ENCODE measurements at regions not wholly inside any gene's neighbourhood (a gene's known extent, or its start where the extent isn't known, plus 50 kb on each side); places are given as distances from the start of the nearest gene placed in this dataset.
"Not testable (repeated sequence)": the region's sequence is repeated elsewhere in the genome, so short reads cannot be mapped to it uniquely, and the experiment has no call there.

- DNase-seq = no peak
Observed at GRCh38 chr2:16249246-16250055, 309.1 kb downstream of the MYCN start.

- no peak for DNase-seq
Observed at GRCh38 chr2:16248571-16249105, 308.3 kb downstream of the MYCN start.

- no peak for DNase-seq
Observed at GRCh38 chr2:16247326-16248122, 307.2 kb downstream of the MYCN start.

GRCh38 chr2:16246911-16247310, 306.6 kb downstream of the MYCN start:
- DNase-seq = no peak

DNA sequence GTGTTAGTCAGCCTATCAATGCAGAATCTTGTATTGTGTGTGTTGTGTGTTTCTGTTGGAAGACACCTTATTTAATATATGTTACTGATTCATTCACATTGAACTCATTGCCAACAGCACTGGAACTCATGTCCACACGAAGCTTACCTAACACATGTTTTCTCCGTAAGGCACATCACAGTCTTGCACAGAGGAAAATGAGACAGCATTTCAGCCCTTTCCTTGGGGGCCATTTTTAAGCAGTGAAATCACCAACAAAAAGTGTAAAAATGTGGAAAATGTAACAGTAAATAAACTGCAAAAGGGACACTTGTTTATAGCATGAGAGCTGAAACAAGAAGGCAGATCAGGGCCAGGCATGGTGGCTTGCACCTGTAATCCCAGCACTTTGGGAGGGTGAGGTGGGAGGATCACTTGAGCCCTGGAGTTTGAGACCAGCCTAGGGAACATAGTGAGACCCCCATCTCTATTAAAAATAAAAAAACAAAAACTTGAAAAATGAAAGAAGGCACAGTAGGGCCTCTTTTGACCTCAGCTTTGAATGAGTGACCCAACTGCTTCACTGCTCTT, 306.0 kb downstream of the MYCN start:
- DNase-seq = no peak

DNA sequence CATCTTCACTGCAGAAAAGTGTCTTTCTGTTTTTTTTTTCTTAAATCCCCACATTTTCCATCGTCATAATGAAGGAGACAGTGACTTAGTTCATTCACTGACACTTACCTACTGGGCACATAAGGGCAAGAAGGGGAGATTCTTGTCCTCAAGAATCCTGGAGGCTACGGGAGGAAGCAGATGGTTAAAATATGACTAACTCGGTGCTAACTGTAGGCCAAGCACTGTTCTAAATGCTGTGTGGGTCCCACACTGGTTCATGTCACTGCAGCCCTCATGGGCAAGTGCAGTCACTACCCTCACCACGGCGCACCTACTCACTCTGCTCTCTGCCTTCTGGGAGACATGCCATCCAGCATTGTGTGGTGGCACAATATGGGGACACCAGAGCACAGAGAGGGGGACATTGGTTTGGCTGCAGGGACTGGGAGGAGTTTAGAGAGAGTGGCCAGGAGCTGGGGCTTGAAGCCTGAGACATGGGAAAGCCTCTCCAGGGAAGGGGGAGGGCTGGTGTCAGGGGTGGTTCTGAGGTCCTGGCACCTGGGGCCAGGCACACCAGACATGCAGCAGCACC, 305.2 kb downstream of the MYCN start:
- DNase-seq = no peak

DNA sequence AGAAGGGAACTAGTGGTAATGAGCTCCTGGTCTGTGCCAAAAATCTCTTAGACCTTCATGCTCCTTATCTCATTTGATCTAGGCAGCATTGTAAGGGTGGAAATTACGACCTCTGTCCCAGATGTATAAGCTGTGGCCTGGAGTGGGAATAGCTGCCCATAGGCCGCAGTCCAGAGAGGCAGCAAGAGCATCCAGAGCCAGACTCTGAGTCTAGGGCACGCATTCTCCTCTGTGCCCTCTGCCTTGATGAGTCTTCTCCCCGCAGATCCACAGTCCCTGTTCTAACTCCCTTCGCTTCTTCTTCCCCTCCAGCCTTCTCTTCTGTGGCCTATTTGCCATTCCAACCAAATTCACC, 304.6 kb downstream of the MYCN start:
- DNase-seq = no peak

GRCh38 chr2:16244153-16244965, 304.0 kb downstream of the MYCN start:
- DNase-seq = no peak

DNA sequence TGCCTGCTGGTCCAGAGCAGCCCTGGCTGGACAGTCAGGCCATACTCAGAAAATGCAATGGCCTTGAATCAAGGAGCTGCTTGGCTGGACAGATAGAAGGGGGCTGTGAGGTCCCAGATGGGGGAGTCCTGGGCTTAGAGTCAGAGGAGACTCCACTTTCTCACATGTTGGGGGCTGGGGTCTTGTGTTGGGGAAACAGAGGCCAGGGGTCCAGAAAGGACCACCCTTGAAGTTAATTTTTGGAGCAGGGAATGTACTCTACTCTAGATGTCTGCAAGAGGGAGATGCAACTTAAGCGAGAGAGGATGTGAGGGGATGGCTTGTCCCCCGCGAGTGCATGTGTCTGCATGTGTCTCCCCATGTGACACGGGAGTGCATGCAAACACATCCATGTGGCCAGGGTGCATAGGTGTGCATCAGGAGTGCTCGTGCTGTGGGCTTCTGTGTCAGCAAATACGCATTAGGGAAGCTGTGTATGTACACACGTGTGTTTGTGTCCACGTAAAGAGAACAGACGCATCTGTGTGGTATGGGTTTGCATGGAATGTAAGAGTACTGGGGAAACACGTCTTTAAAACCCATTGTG, 303.2 kb downstream of the MYCN start:
- DNase-seq = no peak

DNA sequence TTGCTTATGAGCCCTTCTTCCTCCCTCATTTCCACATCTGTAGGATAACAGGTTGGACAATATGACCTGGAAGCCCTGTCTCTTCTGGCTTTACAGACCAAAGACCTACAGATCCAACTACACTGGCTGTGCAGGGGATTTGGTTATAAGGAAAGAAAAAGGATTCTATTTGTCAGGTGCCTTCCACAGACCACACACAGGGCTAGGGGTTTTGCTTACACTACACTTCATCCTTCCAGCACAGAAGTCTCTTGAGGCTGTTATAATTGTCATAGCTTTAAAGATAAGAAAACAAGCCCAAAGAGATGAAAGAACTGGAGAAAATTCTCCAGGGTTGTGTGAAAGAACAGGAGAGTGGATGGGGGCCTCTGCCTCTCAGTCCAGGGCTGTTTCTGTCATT, 302.6 kb downstream of the MYCN start:
- DNase-seq = no peak

GRCh38 chr2:16241166-16242160, 301.1 kb downstream of the MYCN start:
- no peak for DNase-seq

- DNase-seq = no peak
Observed at GRCh38 chr2:16240402-16240801, 300.1 kb downstream of the MYCN start.

DNA sequence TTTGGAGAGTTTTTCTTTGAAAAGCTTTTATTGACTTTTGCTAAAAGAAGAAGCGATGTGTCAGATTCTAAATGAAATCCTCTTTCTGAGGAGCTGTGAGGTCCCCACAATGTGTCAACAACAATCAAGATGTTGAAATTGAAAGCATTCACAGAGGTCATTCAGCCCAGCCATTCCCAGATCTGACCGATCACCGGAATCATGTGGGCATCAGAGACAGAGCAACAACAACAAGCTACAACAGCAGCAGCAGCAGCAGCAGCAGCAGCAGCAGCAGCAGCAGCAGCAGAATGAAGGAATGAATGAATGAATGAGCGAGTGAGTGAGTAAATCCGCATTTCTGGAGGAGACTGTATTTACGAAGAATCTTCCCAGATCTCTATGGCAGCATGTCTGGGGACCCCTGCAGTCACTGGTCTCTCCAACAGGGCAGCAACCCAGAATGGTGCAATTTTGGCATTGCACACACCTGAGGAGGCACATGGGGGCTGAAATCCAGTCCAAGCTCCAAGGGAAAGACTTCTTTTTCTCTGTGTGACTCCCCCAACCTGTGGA, 299.0 kb downstream of the MYCN start:
- no peak for DNase-seq

- DNase-seq = no peak
Observed at GRCh38 chr2:16238786-16239185, 298.4 kb downstream of the MYCN start.

- no peak for DNase-seq
Observed at GRCh38 chr2:16238001-16238761, 297.8 kb downstream of the MYCN start.

GRCh38 chr2:16235747-16236146, 295.4 kb downstream of the MYCN start:
- DNase-seq = no peak

DNA sequence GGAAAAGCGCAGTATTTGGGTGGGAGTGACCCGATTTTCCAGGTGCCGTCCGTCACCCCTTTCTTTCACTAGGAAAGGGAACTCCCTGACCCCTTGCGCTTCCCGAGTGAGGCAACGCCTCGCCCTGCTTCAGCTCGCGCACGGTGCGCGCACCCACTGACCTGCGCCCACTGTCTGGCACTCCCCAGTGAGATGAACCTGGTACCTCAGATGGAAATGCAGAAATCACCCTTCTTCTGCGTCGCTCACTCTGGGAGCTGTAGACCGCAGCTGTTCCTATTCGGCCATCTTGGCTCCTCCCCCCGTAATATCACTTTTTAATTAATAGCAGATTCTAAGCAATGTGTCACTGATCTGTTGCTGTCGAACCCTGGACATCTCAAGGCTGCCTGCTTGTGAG, 294.9 kb downstream of the MYCN start:
- DNase-seq = not testable (repeated sequence)

DNA sequence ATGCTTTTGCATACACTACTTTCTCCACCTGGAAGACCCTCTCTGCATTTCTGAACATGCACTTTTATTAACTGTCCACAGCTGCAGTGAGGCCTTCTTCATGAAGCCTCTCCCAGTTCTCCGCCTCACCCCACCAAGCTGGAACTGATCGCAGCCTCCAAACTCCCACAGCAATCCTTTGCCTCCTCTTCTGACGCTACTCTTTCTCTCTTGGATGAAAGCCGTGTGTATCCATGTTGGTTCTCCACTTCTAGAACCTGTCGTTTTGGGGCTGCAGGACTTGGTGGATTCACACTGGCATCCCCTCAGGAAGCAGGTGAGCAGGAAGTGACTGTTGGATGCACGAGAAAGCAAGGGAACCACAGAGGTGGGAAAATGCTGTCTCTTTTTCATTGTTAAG, 288.6 kb downstream of the MYCN start:
- no peak for DNase-seq

DNA sequence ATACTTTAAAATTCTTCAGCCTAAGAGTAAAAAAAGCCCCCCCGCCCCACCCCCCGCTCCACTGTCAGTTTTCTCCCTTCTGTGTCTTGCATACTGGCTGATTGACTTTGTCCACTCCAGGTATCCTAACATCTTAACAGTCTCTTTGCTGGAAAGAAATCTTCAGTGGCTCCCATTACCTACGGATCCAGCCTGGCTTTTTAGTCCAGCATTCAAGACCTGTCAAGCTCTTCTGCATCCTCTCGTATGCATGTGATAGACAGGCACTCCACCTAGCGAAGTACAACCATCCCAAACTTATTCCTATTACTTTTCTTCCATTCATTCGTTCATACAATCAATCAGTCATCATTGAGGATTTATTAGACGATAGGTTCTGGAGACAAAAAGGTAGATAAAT, 288.1 kb downstream of the MYCN start:
- DNase-seq = no peak

Data from GF-D8 (cell line).